GM06990 (cell line): ENCODE measurements at regions not wholly inside any gene's neighbourhood (a gene's known extent, or its start where the extent isn't known, plus 50 kb on each side); places are given as distances from the start of the nearest gene placed in this dataset.

Source experiments
- DNase-seq: peaks from one replicate; pipeline ENCODE4 v3.0.0-alpha.2; 2011; ENCODE audit not compliant: insufficient read length; ENCODE audit errors: extremely low read depth
- H3K27me3 ChIP-seq: replicated peaks from 2 replicates; pipeline ENCODE4 v1.6.0; 2011; ENCODE audit warnings: low read length; ENCODE audit not compliant: control insufficient read depth, insufficient read depth
- H3K36me3 ChIP-seq: 2 replicates; pipeline ENCODE4 v1.5.1; 2011; ENCODE audit warnings: low read length; ENCODE audit not compliant: control insufficient read depth, insufficient read depth
- H3K4me3 ChIP-seq: replicated peaks from 2 replicates; pipeline ENCODE4 v1.5.1; 2011; ENCODE audit warnings: low read depth, mild to moderate bottlenecking, control low read depth, low read length
- TF ChIP-seq, protein P1 (sequence below): IDR thresholded peaks from 2 replicates; pipeline ENCODE4 v1.5.1; 2011; ENCODE audit warnings: low read length, control low read depth, mild to moderate bottlenecking, inconsistent platforms; ENCODE audit not compliant: insufficient read depth, poor library complexity, severe bottlenecking

DNA sequence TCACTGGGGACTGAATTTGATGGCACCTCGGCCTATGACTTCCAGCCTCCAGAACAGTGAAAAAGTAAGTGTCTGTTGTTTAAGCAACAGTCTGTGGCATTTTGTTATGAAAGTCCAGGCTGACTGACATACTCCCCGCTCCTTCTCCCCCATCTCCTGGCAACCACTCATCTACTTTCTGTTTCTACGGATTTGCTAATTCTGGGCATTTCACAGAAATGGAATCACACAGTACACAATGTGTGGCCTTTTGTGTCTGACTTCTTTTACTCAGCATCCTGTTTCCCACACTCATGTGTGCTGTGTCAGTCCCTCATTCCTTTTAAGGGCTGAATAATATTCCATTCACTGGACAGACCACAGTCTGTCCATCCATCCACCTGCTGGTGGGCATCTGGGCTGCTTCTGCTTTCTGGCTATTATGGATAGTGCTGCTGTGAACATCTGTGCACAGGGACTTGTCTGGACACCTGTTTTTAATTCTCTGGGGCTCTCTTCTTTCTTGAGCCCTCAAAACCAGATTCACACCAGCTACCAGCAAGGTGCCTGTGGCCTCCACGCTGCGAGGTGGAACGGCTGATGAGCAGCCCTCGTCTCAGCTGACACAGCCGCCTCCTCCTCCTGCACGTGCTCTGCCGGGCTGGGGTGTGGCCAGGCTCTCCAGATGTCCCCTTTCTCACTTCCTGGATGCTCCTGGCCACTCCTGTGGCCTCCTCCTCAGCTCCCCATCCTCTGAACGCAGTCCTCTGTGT lies 333.1 kb downstream of the CTTN start:
- no peaks in the 10 kb centered on the region for H3K36me3 ChIP-seq
- TF ChIP-seq, protein P1, sequence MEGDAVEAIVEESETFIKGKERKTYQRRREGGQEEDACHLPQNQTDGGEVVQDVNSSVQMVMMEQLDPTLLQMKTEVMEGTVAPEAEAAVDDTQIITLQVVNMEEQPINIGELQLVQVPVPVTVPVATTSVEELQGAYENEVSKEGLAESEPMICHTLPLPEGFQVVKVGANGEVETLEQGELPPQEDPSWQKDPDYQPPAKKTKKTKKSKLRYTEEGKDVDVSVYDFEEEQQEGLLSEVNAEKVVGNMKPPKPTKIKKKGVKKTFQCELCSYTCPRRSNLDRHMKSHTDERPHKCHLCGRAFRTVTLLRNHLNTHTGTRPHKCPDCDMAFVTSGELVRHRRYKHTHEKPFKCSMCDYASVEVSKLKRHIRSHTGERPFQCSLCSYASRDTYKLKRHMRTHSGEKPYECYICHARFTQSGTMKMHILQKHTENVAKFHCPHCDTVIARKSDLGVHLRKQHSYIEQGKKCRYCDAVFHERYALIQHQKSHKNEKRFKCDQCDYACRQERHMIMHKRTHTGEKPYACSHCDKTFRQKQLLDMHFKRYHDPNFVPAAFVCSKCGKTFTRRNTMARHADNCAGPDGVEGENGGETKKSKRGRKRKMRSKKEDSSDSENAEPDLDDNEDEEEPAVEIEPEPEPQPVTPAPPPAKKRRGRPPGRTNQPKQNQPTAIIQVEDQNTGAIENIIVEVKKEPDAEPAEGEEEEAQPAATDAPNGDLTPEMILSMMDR: no peak
- no peak for DNase-seq
- H3K27me3 ChIP-seq: no peaks in the 10 kb centered on the region; the same call in 1 of the 2 replicates
- no peak overlapping the region for H3K4me3 ChIP-seq

DNA sequence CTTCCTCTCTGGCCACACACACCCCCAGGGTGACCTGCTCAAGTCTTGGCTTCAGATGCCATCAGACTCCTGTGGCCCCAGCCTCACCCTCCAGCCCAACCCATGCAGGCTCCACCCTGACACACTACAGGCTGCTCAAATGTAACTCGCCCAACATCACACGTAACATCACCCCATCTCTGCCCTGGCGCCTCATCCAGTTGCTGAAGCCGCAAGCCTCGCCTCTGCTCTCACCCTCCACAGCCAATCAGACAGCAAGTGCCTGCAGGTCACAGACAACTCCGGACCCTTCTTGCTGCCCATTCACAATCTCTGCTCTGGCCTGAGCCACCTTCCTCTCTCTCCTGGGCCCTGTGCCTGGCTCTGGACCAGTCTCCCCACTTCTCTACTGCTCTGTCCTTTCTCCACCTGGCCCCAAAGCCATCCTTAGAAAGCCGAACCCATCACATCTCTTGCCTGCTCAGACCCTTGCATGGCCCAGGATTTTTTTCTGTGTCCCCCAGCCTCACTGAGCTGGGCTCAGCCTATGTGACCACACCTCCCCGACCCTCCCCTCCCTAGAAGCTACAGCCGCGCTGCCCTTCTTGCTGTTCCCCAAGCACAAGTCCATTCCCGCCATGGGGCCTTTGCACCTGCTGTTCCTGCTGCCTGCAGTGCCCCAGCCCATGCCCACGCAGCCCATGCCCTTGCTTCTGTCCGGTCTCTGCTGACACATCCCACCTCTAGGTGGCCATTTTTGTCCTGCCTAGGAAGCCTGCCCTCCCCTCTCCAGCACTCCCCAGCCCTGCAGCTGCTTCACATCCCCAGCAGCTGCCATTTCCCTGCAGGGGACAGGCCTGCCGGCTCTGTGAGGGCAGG lies 333.9 kb downstream of the CTTN start:
- no peaks in the 10 kb centered on the region; the same call in 1 of the 2 replicates for H3K27me3 ChIP-seq
- DNase-seq: no peak

DNA sequence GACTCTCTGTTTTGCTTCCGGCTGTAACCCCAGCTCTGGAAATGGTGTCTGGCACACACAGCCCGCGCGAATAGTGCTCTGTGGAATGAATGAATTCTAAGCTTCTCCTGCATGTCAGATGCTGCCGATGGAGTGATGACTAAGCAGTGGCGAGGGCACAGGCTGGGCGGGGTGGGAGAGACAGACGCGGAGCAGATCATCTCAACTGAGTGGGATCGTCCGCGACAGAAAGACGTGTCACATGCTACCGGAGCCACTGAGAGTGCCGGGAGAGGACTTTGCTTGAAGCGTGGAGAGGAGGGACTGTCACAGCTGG lies 334.5 kb downstream of the CTTN start:
- TF ChIP-seq, protein P1: no peak
- H3K36me3 ChIP-seq: no peaks in the 10 kb centered on the region

More for the DNA sequence above, 333.9 kb downstream of the CTTN start:
- TF ChIP-seq, protein P1: no peak
- no peak overlapping the region for H3K4me3 ChIP-seq
- H3K36me3 ChIP-seq: no peaks in the 10 kb centered on the region

DNA sequence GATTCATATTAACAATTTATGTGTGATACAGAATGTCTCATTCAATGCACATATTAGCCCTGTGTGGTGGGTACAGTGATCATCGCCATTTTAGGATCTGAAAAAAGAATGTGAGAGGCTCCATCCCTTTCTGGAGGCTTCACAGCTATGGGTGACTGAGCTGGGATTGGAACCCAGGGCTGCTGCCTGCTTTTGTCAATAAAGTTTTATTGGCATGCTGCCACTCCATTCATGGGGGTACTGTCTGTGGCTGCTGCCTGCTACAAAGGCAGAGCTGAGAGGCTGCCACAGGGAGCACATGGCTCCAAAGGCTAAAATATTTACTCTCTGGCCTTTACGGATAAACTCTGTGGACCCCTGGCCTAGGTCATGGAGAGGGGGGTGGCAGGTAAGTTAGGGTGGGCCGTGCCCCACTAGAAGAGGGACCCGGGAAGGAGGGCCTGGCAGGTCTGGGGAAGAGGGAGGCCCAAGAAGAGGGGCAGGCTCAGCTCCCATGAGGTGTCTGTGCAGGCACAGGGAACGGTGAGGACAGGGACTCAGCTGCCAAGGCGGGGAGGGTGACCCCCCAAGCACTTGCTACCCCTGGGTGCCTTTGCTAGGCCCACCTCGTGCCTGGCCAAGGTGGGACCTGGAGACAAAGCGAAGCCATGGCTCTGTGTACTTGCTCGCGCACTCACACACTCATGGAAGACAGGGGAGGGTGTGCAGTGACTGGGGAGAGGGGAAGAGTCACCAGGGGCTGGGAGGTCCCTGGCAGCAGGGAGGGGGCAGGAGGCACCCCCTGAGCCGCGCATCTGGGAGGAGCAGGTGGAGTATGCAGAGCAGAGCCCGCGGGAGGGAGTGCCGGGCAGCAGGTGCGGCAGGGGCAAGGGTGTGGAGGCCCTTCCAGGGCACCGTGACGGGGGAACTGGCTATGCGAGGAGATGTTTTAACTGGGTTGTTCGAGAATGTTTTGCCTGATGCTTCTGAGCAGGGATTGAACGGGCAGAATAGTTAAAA lies 335.3 kb downstream of the CTTN start:
- Histone ChIP-seq H3K36me3 (no peaks in the 10 kb centered on the region), H3K27me3 (no peaks in the 10 kb centered on the region), H3K4me3 (no peak overlapping the region)
- no peak for DNase-seq
- TF ChIP-seq, protein P1: no peak

More for the DNA sequence above, 334.5 kb downstream of the CTTN start:
- Histone ChIP-seq H3K4me3 (no peak overlapping the region), H3K27me3 (no peaks in the 10 kb centered on the region)
- no peak for DNase-seq

DNA sequence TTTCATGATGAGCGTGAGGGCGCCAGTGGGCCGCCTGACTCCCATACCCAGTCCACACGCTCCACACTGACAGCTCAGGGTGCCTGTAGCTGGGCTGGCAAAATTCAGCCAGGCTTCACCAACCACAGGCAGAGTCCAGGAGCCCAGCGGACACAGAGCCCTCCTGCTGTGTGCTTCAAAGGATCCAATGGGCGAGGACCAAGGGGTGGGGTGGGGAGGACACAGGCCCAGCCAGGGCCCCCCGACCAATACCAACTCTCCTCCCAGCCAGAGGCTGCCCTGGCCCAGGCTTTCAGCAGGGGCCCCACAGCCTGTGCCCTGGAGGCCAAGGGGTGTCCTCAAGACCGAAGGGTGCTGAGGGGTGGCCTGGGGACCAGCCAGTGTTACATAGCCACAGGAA lies 336.1 kb downstream of the CTTN start:
- Histone ChIP-seq H3K27me3 (no peaks in the 10 kb centered on the region), H3K36me3 (no peaks in the 10 kb centered on the region), H3K4me3 (no peak overlapping the region)
- DNase-seq: no peak
- TF ChIP-seq, protein P1: no peak
